NCI-H510A (cell line): ENCODE measurements at regions not wholly inside any gene's neighbourhood (a gene's known extent, or its start where the extent isn't known, plus 50 kb on each side); places are given as distances from the start of the nearest gene placed in this dataset.
"Not testable (repeated sequence)": the region's sequence is repeated elsewhere in the genome, so short reads cannot be mapped to it uniquely, and the experiment has no call there.

ENCODE experiments used
- DNase-seq: peaks from one replicate; lab custom pipeline; 2025; lab: John Stamatoyannopoulos, UW

GRCh38 chr21:27372381-27372780 lies 405.5 kb upstream of the ADAMTS5 start:
- no peak for DNase-seq

GRCh38 chr21:27371975-27372331 lies 405.1 kb upstream of the ADAMTS5 start:
- DNase-seq, result no peak

- DNase-seq, result no peak
These were observed 404.5 kb upstream of the ADAMTS5 start for GRCh38 chr21:27371115-27371974.

GRCh38 chr21:27369978-27370571 lies 403.2 kb upstream of the ADAMTS5 start:
- DNase-seq, result no peak

DNA sequence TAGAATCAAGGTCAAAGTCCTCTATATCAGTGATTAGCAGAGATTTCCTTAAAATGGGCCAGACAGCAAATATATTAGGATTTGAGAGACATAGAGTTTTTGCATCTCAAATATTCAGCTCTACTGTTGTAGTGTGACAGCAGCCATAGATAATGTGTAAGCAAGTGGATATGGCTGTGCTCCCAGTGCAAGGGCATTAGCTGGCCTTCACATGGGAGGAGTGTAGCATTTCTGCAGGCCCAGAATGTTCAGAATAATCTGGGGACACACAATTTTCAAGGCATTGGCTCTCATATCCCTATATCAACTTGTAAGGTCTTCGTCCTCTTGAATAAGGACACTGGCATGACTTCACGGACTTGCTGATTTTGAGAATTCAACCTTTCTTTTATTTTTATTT lies 402.3 kb upstream of the ADAMTS5 start:
- no peak for DNase-seq

GRCh38 chr21:27366646-27367235 lies 399.9 kb upstream of the ADAMTS5 start:
- no peak for DNase-seq

DNA sequence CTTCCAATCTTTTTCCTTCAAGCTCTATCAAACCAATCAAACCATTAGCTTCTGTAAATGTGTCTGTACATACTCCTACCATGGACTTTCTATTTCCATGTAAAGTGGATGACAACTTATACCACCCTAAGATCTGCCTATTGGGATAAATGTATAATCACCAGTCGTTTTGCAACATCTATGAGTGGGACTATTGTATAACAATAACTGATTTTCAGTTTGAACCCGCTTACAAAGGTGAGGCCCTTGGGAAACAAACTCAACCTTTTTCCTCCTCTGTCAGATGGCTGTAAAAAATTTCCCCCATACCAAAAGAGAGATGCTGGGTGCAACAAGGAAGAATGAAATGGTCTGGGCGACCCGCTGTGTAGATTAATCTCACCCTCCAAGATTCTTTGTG lies 399.1 kb upstream of the ADAMTS5 start:
- no peak for DNase-seq

DNA sequence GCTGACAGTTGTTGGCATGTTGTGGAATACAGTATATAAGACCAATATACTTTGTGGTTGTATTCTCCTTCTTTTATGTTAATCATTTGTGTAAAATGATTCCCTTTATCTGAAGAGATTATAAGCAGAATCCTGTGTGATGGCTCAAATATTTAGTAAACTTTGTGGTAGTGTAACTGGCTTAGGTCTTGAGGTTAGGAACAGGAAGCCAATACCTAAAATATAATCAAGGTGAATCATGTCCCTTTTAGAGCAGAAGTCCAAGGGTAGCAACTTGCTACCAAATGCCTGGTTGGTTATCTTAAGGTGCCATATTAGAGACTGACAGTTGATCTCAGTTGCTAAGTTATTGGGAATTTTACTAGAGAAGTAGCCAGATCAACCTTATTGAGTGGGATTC lies 398.5 kb upstream of the ADAMTS5 start:
- no peak for DNase-seq

DNA sequence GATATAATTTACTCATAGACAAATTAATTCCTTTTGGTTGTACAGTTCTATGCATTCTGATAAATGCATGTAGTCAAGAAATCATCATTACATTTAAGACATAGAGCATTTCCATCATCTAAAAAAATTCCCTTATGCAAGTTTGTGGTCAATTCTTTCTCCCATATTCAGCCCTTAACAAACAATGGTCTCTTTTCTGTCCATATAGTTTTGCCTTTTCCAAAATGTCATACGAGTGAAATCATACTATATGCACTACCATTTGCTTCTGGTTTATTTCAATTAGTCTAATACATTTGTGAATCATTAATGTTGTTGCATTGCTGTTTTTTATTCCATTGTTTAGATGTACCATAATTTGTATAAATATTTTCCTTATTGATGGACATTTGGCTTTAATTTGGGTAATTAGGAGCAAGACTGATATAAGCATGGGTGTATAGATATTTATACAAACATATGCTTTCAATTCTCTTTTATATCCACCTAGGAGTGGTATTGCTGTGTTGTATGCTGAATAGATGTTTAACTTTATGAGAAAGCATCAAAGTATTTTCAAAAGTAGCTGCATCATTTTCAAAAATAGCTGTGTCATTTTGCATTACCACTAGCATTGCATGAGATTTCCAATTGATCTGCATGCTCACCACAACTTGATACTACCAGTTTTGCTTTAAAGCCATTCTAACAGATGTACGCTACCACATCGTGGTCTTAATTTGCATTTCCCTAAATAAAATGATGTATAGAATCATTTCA lies 397.0 kb upstream of the ADAMTS5 start:
- no peak for DNase-seq

- no peak for DNase-seq
These were observed 395.4 kb upstream of the ADAMTS5 start for GRCh38 chr21:27362249-27362648.

DNA sequence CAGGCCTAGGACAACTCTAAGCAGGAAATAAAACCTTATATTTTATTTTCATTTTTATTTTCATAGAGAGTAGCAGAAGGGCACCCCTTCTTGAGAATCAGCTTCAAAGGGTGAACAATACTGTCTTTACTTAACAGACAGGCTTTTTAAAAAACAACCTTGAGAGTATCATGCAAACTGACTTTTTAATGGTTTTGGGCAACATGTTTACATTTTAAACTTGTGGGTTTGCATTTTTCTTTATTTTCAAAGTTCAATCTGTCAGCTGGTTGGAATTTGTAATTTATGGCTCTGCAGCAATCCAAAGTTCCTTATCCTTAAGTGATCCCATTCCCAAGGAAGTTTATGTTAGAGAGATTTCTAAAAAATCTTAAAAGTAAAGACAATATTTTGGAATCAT lies 392.3 kb upstream of the ADAMTS5 start:
- DNase-seq, result no peak

- no peak for DNase-seq
These were observed 386.0 kb upstream of the ADAMTS5 start for GRCh38 chr21:27352885-27353284.

DNA sequence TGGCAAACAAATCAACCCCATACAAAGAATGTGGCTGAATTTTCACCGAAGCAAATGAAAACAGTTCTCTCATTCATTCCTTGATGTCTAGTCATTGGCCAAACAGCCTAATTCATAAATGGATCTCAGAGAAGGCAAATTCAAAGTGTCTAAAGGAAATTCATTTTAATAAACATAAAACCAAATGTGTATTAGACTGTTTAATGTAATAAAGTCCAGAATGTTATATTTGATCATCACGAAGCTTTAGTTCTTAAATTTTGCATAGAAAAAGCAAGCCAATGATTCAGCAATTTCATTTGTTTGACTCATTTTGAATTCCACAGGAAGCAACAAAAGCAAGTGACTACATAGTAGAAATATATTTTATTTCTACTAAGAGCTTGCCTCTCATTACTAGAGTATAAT lies 379.2 kb upstream of the ADAMTS5 start:
- no peak for DNase-seq

DNA sequence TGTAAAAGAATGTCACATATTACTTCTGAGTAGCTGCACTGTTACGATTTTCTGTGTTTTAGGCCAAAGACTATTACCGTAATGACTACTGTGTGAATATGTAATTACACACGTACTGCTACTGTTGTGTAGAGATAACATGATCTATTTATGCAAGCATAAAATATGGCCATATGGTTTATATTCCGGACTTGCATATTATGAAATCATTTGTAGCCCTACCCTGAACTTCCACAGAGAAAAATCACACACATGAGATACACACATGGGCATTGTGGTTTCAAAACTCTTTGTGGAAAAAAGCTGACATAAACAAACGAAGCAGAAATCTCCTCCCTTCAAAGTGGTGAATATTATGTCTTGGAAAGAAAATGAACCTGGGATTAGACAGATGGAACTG lies 373.0 kb upstream of the ADAMTS5 start:
- no peak for DNase-seq

- not testable (repeated sequence) for DNase-seq
These were observed 371.1 kb upstream of the ADAMTS5 start for GRCh38 chr21:27338007-27338406.

DNA sequence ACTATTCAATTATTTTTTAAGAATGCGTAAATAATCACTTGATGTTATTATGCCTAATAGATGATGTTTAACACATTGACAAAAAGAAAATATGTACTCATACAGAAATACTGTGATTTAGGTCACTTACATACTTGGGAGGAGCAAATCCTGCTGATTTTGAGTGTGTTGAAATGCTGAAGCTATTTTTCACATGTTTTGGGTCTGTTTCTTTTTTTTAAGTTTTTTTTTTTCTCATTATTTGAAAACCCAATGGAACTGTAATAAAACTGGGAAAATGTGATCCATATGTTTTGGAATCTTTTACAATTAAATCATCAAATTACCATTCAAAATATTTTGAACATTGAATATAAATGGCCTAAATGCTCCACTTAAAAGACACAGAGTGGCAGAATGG lies 366.2 kb upstream of the ADAMTS5 start:
- DNase-seq, result no peak

- DNase-seq, result no peak
These were observed 362.5 kb upstream of the ADAMTS5 start for GRCh38 chr21:27329255-27329851.

GRCh38 chr21:27326301-27326700 lies 359.4 kb upstream of the ADAMTS5 start:
- DNase-seq, result no peak

- DNase-seq, result no peak
These were observed 356.4 kb upstream of the ADAMTS5 start for GRCh38 chr21:27323331-27323730.

- DNase-seq, result no peak
These were observed 354.9 kb upstream of the ADAMTS5 start for GRCh38 chr21:27321791-27322190.

- DNase-seq, result no peak
These were observed 354.0 kb upstream of the ADAMTS5 start for GRCh38 chr21:27320868-27321267.

DNA sequence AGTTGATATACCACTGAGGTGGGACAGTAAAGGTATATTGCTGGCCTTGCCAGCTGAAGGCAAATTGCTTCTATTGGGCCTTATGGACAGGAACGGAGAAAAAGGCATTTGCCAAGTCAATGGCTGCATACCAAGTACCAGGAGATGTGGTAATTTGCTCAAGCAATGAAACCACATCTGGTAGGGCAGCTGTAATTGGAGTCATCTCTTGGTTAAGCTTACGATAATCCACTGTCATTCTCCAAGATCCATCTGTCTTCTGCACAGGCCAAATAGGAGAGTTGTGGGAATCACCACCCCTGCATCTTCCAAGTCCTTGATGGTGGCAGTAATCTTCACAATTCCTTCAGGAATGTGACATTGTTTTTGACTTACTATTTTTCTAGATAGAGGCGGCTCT lies 350.7 kb upstream of the ADAMTS5 start:
- DNase-seq, result not testable (repeated sequence)
